ENCODE measurements at regions not wholly inside any gene's neighbourhood (a gene's known extent, or its start where the extent isn't known, plus 50 kb on each side); places are given as distances from the start of the nearest gene placed in this dataset.

DNA sequence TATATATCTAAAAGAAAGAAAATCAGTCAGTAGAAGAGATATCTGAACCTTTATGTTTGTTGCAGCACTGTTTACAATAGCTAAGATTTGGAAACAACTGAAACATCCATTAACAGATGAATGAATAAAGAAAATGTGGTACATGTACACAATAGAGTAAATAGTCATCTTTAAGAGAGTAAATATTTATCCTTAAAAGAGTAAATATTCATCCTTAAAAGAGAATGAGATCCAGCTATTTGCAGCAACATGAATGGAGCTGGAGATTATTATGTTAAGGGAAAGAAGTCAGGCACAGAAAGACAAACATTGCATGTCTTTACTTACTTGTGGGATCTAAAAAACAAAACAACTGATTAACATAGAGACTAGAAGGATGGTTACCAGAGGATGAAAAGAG is 197.0 kb upstream of the CBLB start:
- TF ChIP-seq, protein P1, sequence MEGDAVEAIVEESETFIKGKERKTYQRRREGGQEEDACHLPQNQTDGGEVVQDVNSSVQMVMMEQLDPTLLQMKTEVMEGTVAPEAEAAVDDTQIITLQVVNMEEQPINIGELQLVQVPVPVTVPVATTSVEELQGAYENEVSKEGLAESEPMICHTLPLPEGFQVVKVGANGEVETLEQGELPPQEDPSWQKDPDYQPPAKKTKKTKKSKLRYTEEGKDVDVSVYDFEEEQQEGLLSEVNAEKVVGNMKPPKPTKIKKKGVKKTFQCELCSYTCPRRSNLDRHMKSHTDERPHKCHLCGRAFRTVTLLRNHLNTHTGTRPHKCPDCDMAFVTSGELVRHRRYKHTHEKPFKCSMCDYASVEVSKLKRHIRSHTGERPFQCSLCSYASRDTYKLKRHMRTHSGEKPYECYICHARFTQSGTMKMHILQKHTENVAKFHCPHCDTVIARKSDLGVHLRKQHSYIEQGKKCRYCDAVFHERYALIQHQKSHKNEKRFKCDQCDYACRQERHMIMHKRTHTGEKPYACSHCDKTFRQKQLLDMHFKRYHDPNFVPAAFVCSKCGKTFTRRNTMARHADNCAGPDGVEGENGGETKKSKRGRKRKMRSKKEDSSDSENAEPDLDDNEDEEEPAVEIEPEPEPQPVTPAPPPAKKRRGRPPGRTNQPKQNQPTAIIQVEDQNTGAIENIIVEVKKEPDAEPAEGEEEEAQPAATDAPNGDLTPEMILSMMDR (IDR thresholded peaks at IDR 0.05) = no peak
- no peak for TF ChIP-seq POLR2A (IDR thresholded peaks at IDR 0.05)
